NCI-H748 (cell line): ENCODE measurements at regions not wholly inside any gene's neighbourhood (a gene's known extent, or its start where the extent isn't known, plus 50 kb on each side); places are given as distances from the start of the nearest gene placed in this dataset.
A peak's percentile ranks its signal among the peaks of the same experiment; 100 is the strongest.
"Not testable (repeated sequence)": the region's sequence is repeated elsewhere in the genome, so short reads cannot be mapped to it uniquely, and the experiment has no call there.

Source experiments
- DNase-seq: peaks from one replicate; lab custom pipeline; 2025; ENCODE audit not compliant: unreplicated experiment; lab: John Stamatoyannopoulos, UW

DNA sequence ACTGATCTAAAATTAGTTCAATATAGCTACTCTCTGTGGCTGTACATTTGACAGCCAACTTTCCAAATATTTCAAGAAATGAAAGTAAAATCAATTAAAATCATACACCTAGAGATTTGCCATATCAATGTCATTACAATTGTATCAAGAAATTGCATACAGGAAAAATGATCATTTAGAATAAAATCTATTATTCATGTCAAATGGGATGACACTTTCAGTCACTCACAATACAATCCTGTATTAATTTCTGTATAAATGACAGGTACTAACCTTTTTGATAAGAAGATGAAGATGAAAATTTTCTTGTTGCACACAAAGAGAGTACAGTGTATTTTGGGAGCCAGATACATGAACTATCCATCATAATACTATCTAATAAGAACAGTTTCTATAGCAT lies 1588.9 kb upstream of the PRMT6 start:
- no peak for DNase-seq

DNA sequence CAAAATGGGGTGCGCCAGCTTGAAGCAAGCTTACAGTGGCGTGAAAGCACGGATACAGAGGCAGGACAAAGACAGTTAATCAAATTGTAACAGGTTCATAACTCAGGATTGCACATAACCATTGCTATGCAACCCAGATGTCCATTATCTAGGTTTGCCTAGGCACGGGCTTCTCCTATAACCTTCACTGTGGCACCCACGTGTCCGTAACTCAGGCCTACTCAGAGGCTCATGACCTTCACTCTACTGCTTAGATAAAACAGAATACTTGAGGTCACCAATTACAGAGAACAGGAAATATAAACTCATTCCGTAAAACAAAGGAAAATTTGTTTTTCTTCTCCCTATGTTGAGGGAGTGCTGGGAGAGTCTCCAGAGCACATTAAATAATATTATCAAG lies 1585.9 kb upstream of the PRMT6 start:
- DNase-seq = not testable (repeated sequence)

DNA sequence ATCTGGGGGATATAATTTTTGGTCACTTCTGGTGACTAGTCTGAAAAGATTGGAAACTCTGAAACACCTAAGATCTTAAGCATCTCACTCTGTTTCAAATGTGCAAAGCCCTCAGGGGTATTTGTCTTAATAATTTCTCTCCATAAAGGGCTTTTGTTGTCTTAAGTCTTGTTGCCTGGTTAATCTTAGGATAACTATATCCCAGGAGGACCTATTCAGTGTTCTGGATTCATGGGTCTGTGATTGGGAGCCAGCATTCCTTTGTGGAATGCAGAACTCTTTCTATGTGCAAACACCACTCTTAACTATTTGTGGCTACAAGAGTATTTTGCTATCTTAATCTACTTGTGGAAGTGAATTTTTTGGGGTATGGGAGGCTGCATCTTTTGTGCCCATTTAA lies 1573.0 kb upstream of the PRMT6 start:
- DNase-seq = no peak

DNA sequence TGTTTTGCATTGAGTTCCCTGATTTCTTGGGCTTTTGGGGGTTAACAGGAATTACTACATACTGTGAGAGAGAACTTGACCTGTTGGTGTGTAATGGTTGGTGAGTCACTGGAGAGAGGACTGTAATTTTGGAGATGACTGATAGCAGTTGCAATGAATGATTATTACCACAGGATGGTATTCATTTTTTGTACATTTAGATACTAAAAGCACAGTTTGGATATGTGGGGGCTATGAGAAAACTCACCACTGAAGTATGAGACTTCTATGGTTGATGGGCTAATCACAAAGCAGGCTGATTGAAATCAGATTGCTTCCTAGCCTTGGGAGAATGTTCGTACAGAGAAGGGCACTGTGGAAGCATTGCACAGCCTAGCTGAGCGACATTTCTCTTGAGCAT lies 1571.3 kb upstream of the PRMT6 start:
- no peak for DNase-seq

DNA sequence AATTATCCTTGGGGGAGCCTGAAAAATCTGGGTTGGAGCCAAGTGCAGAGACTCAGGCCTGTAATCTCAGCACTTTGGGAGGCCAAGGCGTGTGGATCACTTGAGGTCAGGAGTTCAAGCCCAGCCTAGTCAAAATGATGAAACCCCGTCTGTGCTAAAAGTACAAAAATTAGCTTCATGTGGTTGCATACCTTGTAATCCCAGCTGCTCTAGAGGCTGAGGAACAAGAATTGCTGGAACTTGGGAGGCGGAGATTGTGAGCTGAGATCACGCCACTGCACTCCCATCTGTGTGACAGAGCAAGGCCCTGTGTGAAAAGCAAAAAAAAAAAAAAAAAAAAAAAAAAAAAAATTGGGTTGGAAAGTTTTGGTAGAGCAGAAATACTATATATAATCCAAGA lies 1563.6 kb upstream of the PRMT6 start:
- DNase-seq = no peak

DNA sequence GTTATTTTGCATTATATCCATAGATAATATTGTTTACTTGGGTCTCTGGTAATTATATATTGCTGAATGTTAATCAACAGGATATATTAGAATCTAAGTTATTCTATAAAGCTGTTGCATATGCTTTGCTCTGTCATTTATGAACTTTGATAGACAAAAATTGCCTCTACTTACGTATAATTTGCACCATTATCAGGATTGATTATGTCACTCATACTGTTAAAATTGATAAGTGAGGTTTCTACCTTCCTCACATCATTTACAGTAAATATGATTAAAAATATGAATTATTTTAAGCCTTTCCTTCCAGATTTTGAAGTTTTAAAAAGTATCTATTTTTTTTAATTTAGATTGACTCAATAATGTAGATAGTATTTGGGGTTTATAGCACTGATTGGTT lies 1540.4 kb upstream of the PRMT6 start:
- no peak for DNase-seq

DNA sequence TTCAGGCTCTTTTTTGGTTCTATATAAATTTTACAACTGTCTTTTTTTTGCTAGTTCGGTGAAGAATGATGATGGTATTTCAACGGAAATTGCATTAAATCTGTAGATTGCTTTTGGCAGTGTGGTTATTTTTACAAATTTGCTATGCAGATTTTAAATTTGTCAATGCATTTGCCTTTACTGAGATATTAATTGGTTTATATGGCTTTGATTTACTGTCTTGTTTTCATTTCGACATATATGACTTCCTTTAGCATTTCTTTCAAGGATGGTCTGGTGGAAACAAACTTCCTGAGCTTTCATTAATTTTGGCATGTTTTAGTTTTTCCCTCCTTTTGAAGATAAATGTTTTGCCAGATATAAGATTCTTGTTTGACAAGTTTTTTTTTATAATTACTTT lies 1522.5 kb upstream of the PRMT6 start:
- no peak for DNase-seq

DNA sequence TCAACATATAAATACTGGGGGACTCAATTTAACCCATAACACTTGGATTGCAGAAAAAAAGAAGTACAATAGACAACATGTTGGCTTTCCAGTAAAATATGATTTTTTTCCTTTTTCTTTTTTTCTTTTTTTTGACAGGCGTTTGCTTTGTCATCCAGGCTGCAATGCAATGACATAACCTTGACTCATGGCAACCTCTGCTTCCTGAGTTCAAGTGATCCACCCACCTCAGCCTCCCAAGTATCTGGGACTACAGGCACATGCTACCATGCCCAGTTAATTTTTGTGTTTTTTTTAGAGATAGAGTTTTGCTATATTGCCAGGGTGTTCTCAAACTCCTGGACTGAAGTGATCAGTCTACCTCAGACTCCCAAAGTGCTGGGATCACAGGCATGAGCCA lies 1512.0 kb upstream of the PRMT6 start:
- no peak for DNase-seq

DNA sequence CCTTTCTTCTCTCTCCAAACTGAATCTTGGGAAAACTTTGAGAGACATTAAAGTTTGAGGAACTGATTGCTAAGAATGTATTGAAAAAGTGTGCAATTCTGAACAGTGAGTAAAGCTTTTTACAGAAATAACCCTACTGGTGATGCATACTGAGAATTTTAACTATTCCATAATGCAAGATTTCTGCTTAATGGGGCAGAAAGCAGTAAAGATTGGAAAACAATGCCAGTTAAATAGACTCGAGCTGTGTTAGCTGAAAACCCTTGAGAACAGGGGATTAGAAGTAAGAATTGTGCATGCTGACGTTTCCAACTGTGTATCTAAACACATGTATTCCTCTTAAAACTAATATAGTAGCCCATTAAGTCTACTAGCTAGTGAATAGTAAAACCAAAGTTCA lies 1500.2 kb upstream of the PRMT6 start:
- no peak for DNase-seq

DNA sequence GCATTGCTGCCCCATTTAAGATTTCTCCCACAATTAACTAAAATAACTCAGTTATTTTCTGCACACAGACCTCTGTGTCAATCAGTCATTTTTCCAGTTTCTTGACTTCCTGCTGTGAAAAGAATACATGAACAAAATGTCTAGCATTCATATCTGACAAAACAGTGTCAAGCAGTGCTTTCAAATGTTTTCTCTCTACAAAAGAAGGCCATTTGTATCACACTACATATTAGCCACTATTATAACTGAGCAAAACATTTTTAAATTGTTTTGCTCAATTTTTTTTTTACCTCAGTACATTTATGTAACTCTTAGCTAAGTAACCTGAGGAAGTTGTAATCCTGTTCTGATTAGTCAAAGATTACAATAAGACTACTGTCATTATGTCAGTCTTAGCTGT lies 1498.5 kb upstream of the PRMT6 start:
- no peak for DNase-seq

DNA sequence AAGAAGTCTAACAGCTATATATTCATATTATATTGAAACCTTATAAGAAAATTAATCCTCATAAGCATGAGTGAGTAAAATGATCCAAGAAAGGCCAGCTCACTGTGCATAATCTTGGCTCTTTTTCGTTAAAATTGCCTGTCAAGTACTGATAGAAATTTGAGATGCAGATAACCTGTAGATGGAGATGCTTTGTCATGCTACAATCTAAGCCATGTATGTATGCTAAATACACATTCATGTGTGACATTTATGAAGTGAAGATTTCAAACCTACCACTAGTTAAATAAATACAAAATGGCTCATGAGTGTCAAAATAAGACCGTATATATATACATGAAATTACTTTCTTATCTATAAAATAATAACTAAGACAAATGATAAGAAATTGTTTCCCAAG lies 1491.5 kb upstream of the PRMT6 start:
- DNase-seq = no peak

DNA sequence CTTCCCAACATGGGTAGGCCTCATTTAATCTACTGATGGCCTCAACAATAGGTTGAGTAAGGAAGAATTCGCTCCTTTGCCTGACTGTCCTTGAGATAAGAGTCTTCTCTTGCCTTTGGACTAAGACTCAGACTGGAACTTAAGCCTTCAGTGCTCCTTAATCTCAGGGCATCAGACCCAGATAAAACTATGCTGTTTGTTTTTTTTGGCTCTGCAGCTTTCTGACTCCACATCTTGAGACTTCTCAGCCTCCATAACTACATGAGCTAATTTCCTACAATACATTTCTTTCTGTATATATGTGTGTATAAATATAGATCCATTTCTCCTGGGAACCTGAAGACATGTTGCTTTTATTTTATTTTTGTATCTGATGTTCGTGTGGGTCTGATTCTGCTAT lies 1470.7 kb upstream of the PRMT6 start:
- no peak for DNase-seq

DNA sequence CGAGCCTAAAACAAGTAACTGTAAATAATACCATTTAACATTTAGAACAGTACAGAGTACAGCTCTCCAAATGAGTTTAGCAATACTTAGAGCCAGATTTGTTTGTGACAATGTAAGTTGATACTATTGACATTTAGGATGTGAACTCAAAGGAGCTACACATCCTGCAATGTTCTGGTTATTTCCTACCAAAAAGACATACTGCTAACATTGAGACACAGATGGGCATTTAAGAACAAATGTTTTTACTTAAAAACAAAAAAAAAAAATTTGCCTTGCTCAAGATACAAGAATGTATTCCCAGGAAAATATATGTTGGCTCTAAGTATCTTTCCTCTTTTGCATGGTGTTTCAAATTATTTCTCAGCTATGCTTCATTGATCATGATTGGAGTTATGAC lies 1464.8 kb upstream of the PRMT6 start:
- DNase-seq = peak; percentile 45

DNA sequence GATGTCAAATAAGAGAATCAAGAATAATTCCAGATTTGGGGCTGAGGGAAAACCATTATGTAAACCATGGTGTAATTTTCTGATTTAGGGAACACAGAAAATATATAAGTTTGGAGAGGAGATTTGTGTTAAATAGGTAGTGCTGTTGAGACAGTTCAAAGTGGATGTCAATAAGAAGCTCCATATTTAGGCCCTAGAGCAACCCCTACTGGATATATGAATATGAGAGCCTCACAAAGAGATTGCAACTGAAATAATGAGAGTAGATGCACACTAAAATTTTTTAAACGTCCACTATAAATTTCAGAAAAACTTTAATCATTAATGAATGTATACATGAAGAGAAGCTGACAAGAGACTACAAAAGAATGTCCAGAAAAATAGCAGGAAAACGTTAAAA lies 1447.8 kb upstream of the PRMT6 start:
- DNase-seq = peak; percentile 49

DNA sequence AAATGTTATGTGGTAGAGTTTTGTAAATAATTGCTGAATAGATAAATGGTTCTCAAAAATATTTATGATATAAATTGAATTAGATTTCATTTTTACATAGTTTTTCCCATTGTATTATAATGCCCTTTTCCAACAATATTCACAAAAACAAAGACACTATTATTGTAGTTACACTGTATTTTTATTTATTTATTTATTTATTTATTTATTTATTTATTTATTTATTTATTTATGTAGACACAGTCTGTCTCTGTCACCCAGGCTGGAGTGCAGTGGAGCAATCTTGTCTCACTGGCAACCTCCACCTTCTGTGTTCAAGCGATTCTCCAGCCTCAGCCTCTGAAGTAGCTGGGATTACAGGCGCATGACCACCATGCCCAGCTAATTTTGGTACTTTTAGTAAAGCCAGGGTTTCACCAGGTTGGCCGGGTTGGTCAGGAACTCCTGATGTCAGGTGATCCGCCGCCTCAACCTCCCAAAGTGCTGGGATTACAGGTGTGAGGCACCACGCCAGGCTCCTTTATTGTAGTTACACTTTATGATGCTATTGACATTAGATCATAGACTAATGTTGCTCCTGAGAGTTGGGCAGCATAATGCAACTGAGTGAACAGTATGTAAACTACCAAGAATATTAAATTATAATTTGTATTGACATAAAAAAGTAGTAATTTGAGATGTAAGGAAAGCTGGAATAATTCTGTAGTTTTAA lies 1430.0 kb upstream of the PRMT6 start:
- DNase-seq = no peak

DNA sequence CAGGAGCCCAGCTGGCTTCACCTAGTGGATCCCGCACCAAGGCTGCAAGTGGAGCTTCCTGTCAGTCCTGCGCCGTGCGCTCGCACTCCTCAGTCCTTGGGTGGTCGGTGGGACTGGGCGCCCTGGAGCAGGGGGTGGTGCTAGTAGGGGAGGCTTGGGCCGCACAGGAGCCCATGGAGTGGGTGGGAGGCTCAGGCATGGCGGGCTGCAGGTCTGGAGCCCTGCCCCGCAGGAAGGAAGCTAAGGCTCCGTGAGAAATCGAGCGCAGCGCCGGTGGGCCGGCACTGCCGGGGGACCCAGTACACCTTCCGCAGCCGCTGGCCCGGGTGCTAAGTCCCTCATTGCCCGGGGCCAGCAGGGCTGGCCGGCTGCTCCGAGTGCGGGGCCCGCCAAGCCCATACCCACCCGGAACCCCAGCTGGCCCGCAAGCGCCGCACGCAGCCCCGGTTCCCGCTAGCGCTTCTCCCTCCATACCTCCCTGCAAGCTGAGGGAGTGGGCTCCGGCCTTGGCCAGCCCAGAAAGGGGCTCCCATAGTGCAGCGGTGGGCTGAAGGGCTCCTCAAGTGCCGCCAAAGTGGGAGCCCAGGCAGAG lies 1425.2 kb upstream of the PRMT6 start:
- not testable (repeated sequence) for DNase-seq

DNA sequence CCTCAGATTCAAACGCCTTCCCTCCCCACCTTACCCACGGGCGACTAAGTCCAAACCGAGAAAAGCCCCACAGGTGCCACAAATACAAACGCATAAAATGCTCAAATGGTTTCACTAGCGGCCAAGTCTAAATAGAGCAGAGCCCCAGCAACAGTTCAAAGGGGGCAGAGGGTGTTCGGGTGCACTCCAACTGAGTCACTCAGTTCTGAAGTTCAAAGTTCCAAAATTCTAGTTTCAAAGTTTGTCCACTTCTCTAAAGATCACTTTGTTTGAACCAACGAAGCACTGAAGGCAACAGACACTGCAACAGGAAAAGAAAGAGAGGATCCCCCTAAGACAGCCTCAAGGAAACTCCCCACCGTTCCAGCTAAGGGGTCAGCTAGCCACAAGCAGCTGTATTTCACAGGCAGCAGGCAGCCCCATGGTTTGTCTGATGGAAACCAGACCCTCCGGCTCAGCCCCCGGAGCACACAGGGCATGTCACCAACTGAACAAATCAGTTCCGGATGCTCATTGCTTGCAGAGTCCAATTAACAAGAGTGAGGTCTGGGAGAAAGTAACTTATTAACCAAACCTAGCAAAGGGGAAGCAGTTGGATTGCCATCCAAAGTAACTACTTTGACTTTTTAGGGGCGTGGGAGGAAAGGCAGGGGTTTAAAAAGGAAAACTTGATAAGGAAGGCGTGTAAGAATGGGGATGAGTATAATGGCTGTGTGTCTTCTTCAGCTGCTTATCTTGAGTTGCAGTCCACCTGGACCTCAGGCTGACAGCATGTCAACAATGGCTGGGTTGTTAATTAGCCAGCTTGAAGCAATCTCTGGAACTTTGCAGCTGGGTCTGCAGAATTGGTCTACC lies 1423.9 kb upstream of the PRMT6 start:
- peak; percentile 3 for DNase-seq

DNA sequence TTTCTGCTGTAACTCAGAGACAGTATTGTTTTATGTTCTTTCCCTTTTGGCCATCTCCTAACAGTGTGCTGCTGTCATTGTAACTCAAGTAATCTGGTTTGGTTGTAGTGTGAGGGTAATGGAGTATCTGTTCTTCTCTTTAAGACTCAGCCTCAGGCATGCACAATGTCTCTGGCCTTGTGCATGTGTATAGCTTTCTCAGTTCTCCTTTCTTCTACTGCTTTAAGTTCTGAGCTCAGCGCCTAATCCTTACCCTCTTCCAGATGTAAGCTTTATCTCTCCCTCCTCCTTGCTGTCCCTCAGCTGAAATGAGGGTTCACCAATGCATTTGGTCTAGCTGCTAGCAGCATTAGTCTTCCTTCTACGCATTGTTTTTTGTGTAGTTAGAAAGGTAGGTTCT lies 1420.4 kb upstream of the PRMT6 start:
- no peak for DNase-seq

DNA sequence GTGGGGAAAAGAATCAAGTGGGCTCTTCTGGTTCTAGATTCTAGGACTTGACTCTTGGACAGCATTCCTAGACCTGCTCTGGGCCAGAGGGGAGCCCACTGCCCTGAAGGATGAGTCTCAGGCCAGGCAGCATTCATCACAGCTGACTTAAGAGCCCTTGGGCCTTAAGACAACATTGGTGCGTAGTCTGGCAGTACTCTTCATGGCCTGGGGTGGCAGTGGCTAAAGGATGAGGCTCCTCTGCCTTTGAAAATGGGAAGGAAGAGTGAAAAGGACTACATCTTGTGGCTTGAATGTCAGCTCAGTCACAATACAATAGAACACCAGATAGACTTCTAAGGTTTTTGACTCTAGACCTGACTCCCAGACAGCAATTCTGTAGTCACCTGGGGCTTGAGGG lies 1415.1 kb upstream of the PRMT6 start:
- no peak for DNase-seq

DNA sequence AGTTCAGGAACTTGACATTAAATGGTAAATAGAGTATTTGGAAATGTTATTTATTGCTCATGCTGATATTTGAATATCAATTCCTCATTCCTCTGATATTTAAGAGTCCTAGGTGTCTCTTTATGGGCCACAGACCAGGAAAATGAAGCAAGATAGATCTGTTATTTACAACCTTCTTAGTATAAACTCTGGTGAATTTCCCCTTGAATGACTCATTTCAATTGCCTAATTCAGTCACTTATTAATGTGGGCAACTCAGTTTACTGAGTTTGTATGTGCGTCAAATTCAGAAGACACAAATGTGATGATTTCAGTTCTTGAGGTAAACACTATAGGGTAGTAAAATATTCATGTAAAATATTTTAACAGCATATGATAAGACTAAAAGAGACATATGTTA lies 1404.4 kb upstream of the PRMT6 start:
- no peak for DNase-seq

DNA sequence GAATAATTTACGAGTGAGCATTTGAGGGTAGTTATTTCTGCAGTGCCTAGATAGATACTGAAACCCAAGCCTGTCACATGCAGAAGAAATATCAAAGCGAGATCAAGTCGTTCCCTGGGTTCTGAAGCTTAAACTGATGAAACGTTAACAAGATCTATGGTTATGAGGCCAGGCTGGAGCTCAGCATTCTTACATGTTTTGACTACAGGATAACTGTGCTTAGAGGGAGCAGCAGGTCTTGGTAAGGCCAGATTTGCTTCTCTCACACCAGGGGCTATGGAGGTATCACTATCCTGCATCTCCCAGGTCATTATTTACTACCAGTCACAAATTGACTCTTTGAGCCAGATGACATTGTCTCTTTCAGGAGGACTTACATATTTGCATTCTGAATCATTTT lies 1401.4 kb upstream of the PRMT6 start:
- DNase-seq = no peak

DNA sequence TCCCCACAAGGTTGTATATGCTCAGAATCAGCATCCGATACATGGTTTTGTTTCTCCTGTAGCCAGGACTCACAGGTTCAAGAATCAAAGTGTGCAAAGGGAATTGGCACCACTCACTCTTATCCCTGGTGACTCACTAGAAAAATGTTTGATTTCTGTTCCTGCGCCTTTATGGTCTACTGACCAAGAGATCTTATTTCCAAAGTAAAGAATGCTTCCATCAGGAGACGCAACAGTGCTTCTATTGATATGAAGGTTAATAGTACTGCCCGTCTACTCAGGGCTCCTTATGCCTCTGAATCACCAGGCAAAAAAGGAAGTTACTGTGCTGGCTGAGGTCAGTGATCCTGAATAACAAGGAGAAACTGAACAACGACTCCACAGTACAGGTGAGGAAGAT lies 1392.0 kb upstream of the PRMT6 start:
- no peak for DNase-seq
